HepG2 (cell line): ENCODE measurements at regions not wholly inside any gene's neighbourhood (a gene's known extent, or its start where the extent isn't known, plus 50 kb on each side); places are given as distances from the start of the nearest gene placed in this dataset.

ENCODE experiments used
- CREB3 ChIP-seq: sonication (generic); formaldehyde crosslinking; IDR thresholded peaks from 2 replicates; pipeline ENCODE4 v1.5.0; 2020; ENCODE audit warnings: missing genetic modification reagents
- CTCF ChIP-seq: sonication (generic); formaldehyde crosslinking; IDR thresholded peaks from 2 replicates; pipeline ENCODE4 v1.5.0; 2020; ENCODE audit warnings: mild to moderate bottlenecking, missing genetic modification reagents, moderate library complexity
- FOXO4 ChIP-seq: sonication (generic); formaldehyde crosslinking; conservative IDR thresholded peaks from 2 replicates; pipeline ENCODE4 v1.8.1; 2023; ENCODE audit warnings: missing genetic modification reagents
- GABPA ChIP-seq, 2 experiments: IDR thresholded peaks; 2 replicates each; pipeline ENCODE4 v1.6.1; 2011 to 2016; ENCODE audit warnings: low read depth in 2 of 2, low read length in 1 of 2, missing biosample characterization in 1 of 2, missing genetic modification characterization in 1 of 2
- GFI1 ChIP-seq: sonication (generic); formaldehyde crosslinking; IDR thresholded peaks from 2 replicates; pipeline ENCODE4 v1.5.0; 2020; ENCODE audit warnings: missing genetic modification reagents, mild to moderate bottlenecking, borderline replicate concordance
- GTF2F1 ChIP-seq: fragments of 150-350 bp; IDR thresholded peaks from 2 replicates; pipeline ENCODE4 v1.6.1; 2014; ENCODE audit warnings: low read length
- PCBP2 ChIP-seq: fragments of 200-400 bp; formaldehyde crosslinking; optimal IDR thresholded peaks from 2 replicates; pipeline ENCODE3; 2018; ENCODE audit warnings: low read length, low read depth; ENCODE audit not compliant: poor library complexity, severe bottlenecking
- RAD51 ChIP-seq: fragments of 450-650 bp; IDR thresholded peaks from 2 replicates; pipeline ENCODE4 v1.6.1; 2016; ENCODE audit warnings: borderline replicate concordance
- SP4 ChIP-seq: sonication (generic); formaldehyde crosslinking; IDR thresholded peaks from 2 replicates; pipeline ENCODE4 v1.8.1; 2023; ENCODE audit warnings: mild to moderate bottlenecking, missing genetic modification reagents
- ZNF333 ChIP-seq: sonication (generic); formaldehyde crosslinking; IDR thresholded peaks from 2 replicates; pipeline ENCODE4 v1.4.0; 2020; ENCODE audit warnings: mild to moderate bottlenecking, missing genetic modification reagents, borderline replicate concordance
- ZNF510 ChIP-seq: sonication (generic); formaldehyde crosslinking; IDR thresholded peaks from 2 replicates; pipeline ENCODE4 v1.4.0; 2020; ENCODE audit warnings: low read depth, mild to moderate bottlenecking, missing genetic modification reagents
- ZNF646 ChIP-seq: sonication (generic); formaldehyde crosslinking; IDR thresholded peaks from 2 replicates; pipeline ENCODE4 v1.9.0; 2021; ENCODE audit warnings: mild to moderate bottlenecking, missing genetic modification reagents
- ZUFSP ChIP-seq: sonication (generic); formaldehyde crosslinking; IDR thresholded peaks from 2 replicates; pipeline ENCODE4 v1.9.0; 2021; ENCODE audit warnings: missing genetic modification reagents, mild to moderate bottlenecking, borderline replicate concordance

GRCh38 chr13:74040200-74040599 lies 94.0 kb downstream of the KLF12 start:
- TF ChIP-seq ZNF333 (no peak), CTCF (CRISPR knock-in tag) (peak; percentile 74), GFI1 (CRISPR knock-in tag) (no peak), ZNF646 (CRISPR knock-in tag) (no peak), RAD51 (no peak), ZNF510 (CRISPR knock-in tag) (no peak), GTF2F1 (no peak), GABPA (IDR thresholded peaks at IDR 0.05; ENCODE audit: low read depth, low read length) (no peak), GABPA (CRISPR knock-in tag; IDR thresholded peaks at IDR 0.05; ENCODE audit: low read depth) (no peak), CREB3 (CRISPR knock-in tag) (no peak), PCBP2 (no peak), FOXO4 (CRISPR knock-in tag) (no peak), SP4 (CRISPR knock-in tag) (no peak), ZUFSP (no peak)
